HS-27A (cell line): ENCODE measurements at regions not wholly inside any gene's neighbourhood (a gene's known extent, or its start where the extent isn't known, plus 50 kb on each side); places are given as distances from the start of the nearest gene placed in this dataset.

Experiments used
- DNase-seq: peaks from one replicate; pipeline ENCODE4 v3.0.0-alpha.2; 2012; ENCODE audit warnings: low read depth, missing footprints

DNA sequence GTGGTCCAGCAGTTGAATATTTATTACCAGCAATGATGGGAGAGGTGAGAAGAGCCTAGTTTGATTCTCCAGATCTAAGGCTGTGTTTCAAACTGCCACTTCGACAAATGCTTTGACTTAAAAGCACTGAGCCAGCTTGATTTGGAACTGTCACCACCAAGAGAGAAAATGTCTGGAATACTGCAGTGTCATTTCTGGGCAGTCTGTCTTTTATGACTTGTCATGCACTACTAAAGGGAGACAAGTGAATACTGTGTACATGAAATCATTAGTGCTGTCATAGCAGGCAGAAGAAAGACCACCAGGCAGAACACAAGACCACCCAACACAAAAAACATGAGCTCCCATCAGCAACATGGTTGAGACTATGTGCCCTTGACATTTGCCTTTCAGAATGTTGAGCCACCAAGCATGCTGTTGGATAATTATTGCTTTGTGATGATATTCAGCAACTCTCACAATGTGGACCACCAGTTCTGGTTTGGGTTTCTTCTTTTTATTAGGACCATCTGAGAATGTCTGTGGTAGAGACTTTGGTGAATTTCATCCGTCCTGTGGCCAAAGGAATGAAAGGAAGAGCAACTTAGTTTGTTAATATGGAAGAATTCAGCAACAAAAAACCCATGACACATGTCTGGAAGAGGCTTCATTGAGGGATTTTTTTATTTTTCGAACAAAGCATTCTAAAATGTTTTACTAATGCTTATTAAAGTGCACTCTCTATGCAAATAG is 125.8 kb downstream of the NTMT2 start:
- DNase-seq = no peak

DNA sequence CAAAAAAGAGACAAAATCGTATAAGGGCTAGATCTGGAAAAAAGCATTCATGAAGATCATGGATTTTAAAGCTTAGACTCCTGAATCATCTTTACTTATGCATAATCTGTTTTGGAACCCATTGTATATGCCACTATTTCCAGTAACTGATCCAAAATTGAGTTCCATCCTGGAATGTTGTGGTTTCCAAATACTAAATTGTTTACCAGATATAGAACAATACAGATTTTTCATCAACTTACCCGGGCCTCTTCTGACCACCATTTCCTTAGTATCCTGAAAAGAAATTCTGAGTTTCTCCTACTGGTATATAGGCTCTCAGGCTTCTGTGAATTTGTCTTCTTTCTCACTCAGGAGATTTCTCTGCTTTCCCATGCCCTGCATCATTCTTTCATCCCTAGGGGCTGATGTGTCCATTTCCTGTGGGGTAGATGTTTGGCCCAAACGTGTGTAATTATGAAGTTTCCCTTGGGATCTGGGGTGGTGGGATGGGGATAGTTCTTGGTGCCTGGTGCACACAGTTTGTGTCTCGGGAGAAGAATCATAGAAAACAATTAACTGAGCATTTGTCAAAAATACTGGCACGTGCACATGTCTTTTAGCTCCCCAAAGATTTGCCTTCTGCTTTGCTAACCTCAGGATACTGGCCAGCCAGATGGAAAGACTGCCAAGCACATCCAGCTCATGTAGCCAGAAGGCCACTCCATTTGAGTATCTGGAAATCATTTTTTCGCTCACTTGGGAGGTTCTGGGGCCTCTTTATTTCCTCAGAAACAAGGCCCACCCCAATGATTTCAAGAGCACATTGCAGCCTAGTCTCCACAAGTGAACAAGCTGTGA is 127.8 kb downstream of the NTMT2 start:
- no peak for DNase-seq

DNA sequence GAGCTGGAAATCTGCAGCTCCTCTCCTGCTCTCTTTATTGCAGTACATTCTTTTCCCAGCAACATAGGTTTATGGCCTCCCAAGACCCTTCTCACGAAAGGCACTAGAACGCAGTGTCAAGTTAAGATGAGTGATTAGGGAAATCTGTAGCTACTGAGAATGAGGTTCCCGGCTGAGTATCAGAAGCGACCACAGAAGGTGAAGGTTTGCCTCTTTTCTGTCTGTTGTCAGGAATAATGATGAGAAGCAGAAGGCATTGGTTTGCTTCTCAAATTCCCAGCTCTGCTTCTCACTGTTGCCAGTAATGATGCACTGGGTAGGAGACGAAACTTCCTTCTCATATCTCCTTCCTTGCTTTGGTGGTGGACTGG is 128.4 kb downstream of the NTMT2 start:
- no peak for DNase-seq

DNA sequence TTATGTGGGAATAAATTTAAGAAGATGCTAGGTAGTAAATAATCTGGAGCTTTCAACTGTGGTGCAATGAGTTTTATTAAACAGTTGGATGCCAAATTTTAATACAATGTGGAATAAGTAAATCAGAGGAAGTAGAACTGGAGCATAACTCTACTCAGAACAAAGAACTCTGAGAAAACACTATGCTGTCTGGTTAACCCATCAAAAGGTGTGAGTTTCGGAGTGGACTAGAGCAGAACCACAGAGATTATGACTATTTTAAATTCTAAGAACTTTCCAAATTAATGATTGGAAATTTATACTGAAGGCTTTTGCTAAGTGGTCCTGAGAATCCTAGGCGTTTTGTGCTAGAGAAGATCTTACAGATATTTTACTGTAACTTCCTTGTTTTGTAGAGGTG is 132.2 kb downstream of the NTMT2 start:
- no peak for DNase-seq

DNA sequence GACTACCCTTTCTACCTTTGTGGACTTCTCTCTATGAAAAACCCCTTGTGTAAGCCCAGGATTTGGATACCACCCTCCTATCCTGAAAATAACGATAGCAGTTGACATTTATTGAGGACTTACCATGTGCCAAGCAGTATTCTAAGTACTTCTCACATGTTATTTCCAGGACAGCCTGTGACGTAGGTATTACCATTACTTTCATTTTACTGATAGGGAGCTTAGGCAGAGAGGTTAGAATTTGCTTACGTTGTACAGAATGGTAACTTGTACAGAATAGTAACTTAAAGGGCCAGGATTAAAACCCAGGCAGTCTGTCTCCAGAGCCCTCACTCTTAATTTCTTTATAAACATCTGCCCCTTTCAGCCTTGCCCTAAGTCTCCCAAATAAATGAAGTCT is 138.3 kb downstream of the NTMT2 start:
- DNase-seq = no peak

DNA sequence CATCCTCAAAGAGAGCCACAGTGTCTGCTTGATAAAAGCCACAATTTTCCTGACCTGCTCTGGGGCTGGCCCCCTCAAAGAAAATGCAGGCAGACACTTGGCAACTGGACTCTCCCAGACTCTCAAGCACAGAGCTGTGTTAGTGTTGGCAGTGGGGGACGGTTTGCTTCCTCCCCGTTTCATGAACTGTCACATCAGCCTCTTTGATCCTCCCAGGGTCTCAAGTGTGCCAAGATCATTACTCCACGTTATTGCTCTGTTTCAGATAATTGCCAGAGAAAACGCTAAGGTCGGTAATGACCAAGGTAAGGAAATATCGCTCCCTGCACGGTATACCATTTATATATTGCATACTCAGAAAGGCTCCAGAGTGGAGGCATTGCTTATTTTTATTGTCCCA is 138.8 kb downstream of the NTMT2 start:
- DNase-seq = no peak

DNA sequence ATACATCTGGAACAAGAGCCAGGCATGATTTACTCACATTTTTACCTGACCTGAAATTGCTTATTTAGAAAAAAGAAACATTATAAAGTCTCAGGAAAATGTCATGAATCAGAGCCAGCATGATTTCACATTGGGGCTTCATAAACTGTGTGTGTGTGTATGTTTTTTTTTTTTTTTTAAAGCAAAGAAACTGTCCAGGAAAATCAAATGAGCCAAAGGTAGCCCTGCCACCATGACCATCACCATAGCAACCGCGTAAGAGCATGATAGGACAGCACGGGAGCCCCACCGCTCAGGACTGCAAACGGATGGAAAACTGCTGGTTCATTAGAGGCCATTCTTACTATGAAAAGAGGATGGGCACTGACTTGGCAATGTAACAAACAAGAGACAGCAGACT is 139.2 kb downstream of the NTMT2 start:
- no peak for DNase-seq

DNA sequence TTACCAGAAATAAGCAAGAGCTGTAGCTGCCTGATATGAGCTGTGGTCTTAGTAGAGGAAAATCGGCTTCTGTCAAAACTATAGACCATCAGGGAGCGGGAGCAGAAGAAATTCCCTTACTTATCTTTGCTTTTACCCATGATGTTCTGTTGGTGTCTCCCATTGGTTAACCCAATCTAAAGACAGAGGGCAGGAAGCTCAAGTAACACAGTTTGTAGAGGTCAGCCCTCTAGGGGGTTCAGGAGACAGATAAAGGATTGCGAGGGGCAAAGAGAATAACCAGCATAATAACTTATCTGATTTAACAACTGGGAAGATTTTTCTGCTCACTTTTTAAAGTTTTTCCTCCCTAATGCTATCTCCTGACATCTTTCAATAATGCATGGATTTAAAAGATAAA is 142.4 kb downstream of the NTMT2 start:
- no peak for DNase-seq

DNA sequence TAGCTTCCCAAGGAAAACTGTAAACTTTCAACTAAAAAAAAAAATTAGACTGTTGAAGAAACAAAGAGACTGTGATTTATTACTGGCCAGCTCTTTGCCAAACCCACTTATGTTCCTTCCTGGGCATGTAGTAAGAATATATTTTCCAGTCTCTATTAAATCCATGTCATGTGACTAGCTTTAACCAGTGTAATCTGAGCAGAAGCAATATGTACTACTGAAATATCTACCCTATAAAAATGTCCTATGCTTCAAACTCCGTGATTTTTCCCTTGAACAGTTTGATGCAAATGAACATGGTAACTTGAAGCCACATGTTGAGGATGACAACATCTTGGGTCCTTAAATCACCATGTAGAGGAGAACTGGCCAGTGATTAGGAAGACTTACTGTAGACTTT is 144.5 kb downstream of the NTMT2 start:
- DNase-seq = no peak

DNA sequence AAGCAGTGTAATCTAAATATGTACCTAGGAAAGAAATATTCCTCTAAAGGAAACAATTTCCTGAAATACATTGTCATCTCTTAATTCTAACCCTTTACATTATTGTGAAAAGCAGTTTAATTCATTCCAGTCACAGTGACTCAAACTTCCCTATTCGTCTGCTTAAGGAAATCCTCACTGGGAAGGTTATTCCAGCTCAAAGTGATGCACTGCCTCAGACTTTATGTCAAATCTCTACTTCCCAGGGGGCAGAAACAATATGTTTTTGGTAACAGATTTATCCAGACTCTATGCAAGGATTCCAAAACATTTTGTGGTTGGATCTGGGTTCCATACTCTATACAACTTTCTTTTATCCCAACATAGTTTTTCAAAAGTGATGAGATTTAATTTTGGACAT is 145.2 kb downstream of the NTMT2 start:
- DNase-seq = no peak

DNA sequence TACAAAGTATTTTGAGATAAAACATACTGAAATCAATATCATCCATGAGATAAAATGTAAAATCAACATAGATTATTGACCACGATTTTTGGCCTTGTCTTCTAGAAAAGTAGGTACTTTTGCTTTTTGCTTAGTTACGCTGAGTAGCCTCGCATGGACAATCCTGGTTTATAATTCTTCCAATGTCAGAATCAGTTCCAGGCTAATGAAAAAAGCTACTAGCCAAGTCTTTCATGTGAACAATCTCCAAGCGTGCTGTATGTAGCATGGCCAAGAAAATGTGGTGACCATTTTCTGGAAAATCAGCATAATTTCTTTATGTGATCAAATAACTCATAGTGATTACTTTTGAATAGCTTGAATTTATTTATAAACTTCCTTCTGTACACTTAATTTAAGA is 145.8 kb downstream of the NTMT2 start:
- no peak for DNase-seq

DNA sequence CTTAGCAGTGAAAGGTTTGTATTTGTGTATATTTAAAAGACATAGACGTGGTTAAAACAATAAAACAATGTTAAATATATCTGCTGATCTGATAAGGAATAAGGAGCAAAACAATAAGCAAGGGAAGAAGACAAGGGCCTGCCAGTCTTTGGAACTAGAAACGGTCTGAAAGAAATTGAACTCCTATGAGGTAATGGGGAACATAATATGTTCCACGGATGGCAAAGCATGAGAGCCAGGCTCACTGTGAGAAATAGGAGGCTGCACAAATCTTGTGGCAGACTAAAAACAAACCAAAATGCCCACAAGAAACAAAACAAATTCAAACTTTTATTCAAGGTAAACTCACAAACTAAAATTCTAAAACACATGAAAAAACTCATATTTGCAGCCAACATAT is 150.5 kb downstream of the NTMT2 start:
- no peak for DNase-seq

DNA sequence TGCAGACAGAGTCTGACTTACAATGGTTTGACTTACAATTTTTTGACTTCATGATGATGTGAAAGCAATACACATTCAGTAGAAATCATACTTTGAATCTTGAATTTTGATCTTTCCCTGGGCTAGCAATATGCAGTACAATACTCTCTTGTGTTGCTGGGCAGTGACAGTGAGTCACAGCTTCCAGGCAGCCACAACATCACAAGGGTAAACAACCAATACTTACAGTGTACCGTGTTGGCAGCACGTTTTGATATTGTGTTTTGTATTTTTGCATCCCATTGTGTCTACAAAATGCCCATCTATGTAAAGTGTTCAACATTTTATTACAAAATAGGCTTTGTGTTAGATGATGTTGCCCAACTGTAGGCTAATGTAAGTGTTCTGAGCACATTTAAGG is 150.9 kb downstream of the NTMT2 start:
- DNase-seq = no peak

DNA sequence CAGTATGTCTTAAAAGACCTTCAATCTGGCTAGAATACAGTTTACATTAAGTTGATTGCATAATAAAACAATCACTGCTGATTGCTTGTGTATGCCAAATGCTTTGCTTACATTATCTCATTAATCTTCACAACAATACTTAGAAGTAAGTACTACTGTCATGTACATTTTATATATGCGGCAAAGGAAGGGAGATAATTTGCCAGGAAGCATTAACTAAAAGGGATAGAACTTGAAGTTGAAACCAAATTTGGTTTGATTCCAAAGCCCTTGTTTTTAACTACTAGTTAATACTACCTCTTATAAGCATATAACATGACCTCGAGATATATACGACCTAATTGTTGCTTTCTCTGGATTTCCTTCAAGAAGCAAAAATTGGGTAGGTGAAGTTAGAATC is 155.8 kb downstream of the NTMT2 start:
- no peak for DNase-seq

DNA sequence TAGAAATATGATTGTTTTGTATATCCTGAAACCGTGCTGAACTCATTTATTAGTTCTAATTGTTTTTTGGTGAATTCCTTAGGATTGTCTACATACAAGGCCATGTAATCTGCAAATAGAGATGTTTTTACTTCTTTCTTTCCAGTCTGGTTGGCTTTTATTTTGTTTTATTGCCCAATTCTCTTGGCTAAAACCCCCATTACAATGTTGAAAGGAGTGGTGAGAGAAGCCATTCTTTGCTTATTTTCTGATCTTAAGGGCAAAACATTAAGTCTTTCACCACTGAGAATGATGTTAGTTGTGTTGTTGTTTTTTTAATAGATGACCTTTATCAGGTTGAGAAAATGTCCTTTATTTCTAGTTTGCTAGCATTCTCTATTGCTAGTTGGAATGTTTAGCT is 157.3 kb downstream of the NTMT2 start:
- no peak for DNase-seq

DNA sequence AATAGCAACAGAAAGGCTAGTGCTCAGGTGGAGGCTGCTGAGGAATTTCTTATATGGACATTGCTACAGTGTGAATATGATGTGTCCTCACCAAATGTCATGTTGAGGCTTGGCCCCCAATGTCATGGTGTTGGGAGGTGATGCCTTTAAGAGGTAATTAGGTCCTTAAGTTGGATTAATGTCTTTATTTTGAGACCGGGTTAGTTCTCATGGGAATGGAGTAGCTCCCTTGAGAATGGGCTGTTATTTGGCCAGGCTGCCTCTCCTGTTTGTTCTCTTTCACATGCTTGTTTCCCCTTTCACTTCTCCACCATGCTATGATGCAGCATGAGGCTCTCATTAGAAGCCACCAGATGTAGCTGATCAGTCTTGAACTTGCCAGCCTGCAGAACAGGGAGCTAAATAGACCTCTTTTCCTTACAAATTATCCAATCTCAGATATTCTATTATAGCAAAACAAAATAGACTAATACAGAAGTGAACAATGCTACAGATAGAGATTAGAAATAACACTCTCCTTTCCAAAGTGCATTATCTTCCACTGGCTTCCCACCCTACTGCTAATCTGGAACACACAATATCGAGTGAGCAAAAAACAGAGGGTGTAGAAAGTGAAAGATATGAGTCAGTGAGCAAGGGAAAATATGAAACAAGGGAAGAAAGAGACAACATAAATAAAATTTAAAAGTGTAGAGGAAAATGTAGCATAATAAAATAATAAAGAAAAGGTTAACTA is 160.2 kb downstream of the NTMT2 start:
- DNase-seq = no peak

DNA sequence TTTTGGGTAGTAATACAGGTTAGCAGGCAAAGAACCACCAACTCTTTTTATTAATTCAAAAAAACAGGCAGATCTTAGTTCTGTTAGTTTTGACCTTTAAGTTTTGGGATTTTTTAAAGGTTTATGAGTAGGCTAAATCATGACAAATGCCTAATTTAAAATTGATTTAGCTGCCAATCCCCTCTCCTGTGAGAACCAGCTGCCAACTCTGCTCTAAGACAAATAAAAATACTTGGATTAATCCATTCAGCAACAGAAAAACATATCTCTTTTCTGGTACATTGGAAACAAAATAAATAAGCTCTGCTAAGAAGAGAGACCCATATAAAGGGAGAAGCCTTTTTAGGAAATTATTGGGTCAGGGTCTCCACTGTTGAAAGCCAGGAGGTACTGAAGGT is 160.8 kb downstream of the NTMT2 start:
- no peak for DNase-seq

DNA sequence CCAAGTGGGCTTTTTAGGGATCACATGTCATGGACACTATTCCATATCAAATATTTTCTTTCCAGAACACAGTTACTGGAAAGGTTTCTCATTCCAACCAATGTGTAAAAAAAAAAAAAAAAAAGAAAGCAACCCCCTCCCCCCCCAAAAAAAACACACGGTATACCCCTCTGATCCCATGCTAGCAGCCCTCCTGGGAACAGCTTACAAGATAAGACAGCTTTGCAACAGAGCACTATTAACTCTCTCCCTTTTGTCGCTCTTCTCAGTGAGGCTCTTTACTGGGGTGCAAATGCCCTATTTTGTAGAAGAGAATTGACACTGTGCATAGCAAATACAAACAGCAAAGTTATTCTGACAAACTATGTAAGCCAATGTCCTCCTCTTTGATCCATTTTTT is 161.2 kb downstream of the NTMT2 start:
- DNase-seq = no peak

DNA sequence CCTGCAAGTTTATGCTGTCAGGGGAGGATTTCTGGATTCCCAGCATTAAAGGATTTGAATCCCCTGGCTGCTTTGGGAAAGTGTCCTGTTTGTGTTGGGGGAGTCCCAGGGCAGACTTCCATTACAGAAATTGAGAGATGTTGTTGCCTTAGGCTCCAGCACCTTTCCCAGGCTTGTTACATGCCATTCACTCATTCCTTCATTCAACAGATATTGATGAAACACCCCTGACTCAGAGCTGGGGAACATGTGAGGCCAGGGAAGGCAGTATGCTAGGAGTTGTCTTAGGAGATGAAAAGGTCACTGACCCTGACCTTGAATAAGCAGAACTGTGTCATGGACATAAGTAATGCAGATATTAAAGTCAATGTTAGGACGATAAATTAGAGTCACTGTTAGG is 161.7 kb downstream of the NTMT2 start:
- no peak for DNase-seq

DNA sequence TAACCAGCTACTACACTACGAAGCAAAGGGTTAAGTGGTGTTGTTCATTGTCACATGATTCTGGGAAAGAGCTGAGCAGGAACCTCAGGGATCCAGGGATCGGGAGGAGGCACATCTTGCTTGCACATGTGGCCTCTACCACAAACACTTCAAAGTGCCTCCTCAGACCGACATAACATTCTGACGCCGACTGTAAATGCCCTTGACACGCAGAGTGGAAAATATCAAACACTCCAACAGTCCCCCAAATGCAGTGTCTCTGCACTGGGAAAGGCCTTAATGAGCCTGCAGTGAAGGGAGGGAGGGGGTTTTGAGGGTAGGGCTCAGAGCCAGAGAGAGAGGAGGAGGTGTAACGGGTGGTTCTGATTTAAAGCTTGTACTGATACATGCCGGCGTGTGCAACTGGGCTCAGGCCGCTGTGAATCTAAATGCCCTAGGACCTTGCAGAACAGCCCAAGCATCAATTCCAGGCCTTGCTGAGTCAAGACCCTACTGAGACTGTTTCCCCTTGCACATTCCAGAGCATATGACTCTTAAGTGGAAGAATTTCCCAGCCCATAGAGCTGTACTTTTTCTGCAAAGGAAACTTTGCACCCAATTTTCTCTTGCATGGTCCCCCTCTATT is 163.7 kb downstream of the NTMT2 start:
- peak; percentile 74 for DNase-seq

DNA sequence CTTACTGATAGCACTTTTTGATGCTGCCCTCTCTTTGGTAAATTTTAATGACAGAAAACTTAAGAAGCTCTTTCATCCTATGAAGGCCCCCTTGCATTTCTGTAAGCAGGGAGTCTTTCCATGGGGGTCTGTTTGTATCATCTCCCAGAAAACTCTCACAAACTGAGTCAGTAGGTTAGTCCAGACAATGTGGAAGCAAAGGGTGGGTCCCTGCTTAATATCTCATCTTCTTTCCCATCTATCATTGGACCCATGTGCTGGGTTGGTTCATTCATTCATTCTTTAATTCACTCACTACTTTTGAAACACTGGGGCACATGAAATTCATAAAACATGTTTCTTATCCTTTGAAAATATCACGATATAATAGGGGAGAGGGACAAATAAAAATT is 164.3 kb downstream of the NTMT2 start:
- no peak for DNase-seq

DNA sequence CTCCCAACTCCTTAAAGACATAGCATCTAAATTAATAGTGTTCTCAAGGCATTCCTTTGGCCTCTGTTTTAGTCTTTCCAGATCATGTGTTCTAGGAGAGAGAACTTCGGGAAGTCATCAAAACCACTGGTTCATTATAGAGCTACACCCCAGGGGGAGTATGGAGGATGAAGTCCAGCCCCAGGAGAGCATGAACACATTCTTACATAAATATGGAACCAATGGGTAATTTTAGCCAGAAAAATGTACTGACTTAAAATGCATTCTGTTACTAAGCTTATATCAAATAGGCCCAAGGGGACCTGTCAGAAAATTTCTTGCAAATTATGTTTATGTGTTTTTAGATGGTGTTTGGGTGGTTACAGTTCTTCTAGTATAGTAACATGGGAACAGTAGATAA is 165.2 kb downstream of the NTMT2 start:
- DNase-seq = no peak

DNA sequence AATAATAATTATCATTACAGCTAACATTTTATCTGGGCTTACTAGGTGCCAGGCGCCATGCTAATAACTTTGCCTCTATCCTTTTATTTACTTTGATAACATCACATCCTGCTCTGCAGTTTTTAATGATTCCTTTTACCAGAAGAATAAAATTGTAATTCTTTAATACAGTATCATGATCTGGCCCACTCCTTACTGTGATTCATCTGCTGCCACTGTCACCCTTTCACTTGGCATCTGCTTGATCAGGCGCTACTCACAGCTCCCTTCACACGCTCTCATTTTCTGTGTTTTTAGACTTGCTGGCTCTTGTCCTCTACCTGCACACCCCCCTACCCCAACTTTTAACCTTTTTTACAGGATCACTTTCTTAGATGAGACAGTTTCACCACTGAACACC is 167.5 kb downstream of the NTMT2 start:
- DNase-seq = no peak
